HG02571 (cell line): ENCODE measurements at regions not wholly inside any gene's neighbourhood (a gene's known extent, or its start where the extent isn't known, plus 50 kb on each side); places are given as distances from the start of the nearest gene placed in this dataset.

ENCODE experiments used
- ATAC-seq: cut with Tn5 transposase; IDR thresholded peaks from one replicate; pipeline ENCODE4 v1.9.1; 2021; ENCODE audit warnings: mild to moderate bottlenecking, moderate library complexity; ENCODE audit not compliant: unreplicated experiment

DNA sequence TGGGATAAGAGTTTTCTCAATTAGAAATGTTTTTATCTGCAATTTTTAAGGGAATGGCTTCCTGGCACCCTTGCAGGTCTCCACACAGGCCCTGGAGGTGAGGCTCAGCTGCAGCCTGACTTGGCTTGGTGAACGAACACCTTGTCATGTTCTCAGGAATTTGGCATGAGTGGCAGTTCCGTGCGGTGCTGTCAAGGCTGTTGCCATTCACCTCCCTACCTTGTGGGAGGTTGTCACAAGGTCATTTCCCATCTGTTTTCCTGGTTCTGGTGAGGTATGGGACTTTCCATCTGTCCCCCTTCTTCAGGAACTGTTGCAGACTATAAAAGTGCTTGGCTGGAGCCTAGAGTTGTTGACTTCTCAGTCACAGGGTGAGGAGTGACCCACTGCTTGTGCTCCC lies 82.9 kb downstream of the ELOVL4 start:
- ATAC-seq: no peak

DNA sequence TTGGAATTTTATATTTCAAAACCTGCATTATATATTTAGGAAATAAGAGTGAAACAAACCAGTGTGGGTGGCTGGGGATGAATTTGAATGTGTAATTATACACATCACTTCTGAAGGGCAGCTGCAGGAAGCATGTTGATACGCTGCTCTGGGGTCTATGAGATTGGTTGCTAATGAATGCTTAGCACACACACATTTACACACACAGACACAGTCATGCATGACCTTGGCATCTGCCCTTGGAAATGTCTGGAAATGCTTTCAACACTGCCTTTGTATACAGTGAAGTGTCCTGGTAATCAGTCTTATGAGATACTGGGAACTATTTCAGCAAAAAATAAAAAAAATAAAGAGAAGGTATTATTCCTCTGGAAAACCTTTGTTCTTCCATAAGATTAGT lies 83.4 kb downstream of the ELOVL4 start:
- ATAC-seq: no peak

DNA sequence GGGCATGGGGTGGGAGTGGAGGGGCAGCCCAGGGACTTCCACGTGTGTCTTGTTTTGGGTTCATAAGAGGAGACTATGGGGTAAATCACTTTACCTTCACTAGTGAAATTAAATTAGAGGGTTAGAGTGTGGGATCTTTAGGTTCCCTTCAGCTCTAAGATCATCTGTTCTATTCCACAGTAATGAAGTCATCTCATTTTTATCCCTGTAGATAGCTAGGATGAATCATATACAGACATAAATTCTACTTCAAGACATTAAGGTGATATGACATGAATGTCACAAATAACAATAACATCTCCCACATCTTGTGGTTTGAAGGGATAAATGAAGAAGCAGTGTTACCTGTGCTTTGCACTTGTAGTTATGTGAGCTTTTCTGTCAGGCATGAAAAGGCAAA lies 83.8 kb downstream of the ELOVL4 start:
- no peak for ATAC-seq

DNA sequence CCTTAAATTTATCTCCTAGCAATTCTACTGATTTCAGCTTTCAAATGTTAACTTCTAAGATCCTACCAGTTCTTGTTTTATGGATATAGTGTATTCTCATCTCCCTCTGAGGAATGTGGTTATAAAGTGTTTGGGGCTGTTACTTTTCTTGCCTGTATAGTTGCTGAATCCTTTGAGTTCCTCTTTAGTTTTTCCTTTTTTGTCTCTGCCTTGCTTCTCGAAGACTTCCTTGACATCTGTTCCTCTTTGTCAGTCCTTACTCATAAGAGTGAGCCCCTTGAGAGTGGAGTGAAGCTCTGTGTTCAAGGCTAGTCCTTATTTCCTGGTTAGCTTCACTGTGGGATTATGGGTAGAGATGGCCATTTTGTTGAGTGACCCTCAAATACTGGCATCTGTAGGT lies 84.6 kb downstream of the ELOVL4 start:
- ATAC-seq: no peak

DNA sequence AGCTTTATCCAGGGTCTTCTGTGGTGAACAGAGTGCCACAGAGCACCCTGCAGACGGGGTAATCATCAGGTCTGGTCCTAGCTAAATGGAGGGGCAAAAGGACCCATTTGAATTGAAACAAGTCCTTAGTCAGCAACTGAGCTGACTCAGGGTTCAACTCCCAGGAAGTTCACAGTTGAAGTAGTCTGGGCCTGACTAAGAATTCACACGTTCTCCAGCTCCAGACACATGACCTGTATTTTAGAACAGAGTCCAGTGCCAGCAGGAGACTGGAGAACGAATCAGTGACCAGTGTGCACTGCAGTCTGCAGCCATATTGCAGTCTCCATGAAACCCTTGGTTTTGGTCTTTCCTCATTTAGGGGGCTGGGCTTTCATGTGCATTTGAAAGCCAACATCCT lies 85.2 kb downstream of the ELOVL4 start:
- ATAC-seq: no peak

DNA sequence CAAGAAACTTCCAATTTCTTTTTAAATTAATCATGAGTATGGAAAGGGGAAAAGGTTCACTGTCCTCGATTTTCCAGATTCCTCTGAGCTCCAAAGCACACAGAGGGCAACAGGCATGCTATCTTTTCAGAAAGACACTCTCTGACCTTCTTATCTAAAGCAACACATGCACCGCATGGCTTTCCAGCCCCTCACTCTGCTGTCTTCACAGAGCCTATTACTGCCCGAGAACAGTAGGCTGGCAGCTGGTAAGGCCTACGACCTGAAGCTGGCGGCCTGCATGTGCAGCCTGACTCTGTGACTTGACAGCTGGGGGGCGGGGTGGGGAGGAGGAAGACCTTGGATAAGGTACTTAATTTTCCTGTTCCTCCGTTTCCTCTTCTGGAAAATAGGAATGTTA lies 86.3 kb downstream of the ELOVL4 start:
- ATAC-seq: no peak

DNA sequence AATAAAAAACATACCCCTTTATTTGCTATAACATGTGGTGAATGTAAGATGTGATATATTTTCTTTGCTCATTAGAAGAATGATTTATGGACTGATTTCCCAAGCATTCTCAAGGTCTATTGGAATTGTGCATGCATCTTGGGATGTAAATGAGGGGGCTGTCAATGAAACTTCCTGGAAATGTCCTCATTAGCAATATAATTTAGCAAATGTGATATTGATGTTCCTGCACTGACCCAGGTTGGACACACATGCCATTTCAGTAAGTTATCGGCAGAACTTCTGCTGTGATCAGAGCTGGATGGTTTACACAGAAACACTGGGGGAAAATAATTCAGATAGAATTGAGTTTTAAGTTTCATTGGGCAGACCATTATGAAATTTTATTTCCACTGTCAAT lies 99.9 kb downstream of the ELOVL4 start:
- no peak for ATAC-seq

DNA sequence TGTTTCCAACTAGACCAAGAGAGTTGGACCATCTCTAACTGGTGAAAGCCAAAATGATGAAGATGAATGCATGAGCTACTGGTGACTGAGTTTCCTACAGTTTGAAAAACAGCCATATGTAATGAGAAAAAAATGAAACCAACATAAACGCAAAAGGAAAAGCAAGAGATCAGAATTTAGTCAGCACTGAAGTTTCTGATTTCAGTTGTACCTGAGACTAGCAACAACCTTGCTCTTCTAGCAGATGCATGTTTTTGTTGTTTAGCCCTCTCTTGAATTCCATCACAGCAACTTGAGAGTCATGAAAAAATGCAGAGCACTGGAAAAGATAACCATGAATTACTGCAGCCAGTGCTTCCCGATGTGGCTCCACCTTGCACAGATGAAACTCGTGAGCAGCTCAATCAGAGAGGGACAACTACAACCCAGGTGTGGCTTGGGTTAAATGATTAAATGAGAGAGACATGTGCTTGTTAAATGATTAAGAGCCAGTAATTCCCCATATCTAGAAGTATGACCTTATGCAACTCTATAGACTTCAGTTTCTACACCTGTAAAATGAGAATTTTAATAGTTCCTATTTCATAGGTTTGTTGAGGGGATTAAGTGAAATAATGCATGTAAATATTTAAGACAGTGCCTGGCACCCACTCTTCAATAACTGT lies 104.8 kb downstream of the ELOVL4 start:
- ATAC-seq: no peak

DNA sequence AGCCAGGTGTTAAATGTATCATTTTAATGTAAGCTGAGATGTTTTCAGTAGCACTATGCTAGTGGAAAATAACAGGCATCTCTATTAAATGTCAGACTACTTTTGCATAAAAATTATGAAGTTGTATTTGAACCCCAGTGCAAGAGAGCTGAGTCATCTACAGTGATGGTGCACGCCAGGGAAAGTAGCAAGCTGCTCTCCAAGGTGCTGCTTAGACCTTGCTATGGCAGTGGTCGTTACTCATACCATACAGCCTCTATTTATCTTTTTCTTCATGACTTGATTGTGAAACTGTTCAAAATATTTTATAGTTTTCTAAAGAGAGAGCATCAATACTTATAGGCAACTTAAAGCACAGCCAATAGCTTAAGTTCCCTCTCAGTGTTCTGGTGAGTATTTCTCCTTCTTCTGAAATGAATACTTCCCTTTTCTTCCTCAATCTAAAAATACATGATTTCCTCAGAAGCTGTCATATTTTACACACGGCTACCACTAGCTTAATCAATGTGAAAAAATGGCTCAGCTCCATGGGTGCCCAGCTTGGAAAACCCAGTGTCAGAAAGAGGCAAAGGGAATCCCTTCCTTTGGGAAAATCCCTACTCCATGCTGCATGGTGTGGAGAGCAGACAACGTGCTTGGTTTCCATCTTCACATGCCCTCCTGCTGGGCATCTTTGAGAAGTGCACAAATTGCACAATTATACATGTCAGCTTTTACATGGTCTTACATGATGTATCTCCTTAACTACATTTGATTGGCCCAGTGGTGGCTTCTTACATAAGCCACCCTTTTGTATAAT lies 105.6 kb downstream of the ELOVL4 start:
- ATAC-seq: no peak

DNA sequence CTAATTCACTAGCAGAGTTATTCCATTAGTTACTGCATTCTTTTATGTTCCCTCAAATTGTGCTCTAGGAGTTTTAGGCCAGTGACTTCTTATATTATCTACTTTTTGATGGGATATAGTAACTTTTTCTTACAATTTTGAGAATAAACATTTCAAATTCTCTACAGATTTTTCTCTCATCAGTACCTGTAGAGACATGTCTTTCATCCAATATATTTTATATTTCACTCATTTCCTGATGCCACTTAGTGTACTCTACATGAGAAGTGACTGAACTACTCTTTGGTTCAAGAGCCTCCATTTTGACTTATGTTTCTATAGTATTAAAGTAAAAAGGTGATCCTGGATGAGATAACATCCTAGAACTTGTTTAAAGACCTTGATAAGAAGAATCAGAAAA lies 108.5 kb downstream of the ELOVL4 start:
- no peak for ATAC-seq

DNA sequence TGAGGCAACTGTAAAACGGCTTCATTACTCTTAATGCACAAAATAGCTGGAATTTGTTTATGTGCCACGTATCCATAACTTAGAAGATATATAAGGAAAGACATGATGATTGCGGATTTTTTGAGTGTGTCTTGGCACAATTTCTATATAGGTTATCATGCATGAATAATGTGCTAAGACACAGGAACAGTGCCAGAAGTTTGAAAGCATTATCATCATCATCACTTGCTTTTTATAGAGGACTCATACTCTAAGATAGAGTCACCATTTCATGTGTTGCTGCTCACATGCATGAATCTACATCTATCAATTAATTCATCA lies 113.4 kb downstream of the ELOVL4 start:
- no peak for ATAC-seq

DNA sequence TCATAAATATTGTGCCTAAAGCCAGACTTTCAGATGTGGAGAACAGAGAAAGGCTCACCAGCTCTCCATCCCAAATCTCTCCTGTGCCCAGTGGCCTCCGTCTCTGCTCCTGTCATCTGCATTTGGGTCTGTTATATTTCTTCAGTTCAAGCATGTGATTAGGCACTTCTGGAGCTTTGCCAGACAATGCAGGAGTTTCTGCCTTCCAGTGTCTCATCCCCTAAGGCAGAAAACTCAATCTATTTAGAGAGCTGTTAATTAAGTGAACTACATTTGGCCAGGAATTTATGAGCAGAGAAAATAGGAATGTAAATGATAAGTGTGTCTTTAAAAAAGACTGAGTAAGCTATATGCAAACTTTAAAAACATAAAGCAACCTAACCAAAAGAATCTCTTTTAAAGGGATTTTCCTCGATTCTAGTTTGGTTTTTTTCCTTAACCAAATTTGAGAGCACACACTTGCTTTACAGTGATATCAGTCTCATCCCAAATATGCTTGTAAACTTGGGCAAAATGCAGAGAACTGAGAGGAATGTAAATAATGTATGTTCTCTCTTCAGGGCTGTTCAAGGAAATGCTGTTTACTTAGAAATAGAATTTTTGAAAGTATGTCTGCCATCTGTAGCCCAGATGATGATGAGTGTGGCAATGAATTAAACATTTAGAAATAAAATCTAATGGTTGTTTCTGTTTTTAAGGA lies 113.9 kb downstream of the ELOVL4 start:
- no peak for ATAC-seq

DNA sequence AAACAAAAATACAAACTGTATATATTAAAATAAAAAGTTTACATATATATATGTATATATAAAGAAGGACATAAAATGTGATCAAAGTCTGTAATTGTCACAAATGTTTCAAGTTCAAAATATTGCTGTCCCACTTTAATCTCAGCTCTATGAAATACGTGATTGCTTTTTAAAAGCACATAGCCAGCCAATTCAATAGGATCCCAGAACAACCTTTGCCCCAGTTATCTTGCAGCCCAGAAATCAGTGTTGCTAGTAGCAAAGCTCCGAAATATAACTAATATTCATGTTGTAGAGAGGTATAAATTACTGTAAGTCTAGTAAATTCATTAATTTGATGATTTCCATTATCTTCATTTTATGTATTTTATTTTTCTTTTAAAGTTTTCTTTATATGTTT lies 114.6 kb downstream of the ELOVL4 start:
- ATAC-seq: no peak

DNA sequence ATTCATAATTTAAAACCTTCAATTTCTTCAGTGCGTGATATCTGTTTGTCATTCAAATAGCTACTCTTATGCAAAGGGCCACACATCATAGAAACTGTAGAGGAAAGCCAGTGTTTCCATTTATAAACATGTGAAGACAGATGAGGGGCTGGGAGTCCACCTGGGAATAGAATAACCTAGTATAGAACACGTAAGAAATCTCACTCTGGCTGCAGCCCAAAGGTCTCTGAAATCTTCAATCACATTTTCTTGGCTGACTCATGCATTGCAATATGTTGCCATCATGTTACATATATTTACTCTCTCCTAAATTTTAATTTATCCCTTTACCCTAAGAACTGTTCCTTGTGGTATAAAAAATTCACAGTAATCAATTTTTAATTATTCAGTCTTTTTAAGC lies 123.2 kb downstream of the ELOVL4 start:
- no peak for ATAC-seq

DNA sequence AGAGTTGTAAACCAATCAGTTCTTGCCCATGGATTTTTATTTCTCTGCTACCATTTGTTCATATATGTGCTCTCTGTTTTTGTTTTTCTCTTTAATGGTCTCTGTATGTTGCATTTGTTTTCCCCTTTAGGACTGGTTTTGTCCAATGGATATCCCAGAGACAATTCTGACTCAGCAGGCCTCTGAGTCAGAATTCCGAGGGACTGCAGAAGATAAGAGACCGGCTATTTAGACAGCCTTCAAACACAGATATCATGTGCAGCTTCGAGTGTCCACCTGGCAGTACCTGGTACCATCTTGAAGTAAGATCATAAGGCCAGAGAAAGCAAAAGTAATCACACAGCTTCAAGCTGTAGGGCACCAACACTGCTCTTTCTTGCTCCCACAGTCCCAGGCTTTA lies 125.5 kb downstream of the ELOVL4 start:
- ATAC-seq: no peak

DNA sequence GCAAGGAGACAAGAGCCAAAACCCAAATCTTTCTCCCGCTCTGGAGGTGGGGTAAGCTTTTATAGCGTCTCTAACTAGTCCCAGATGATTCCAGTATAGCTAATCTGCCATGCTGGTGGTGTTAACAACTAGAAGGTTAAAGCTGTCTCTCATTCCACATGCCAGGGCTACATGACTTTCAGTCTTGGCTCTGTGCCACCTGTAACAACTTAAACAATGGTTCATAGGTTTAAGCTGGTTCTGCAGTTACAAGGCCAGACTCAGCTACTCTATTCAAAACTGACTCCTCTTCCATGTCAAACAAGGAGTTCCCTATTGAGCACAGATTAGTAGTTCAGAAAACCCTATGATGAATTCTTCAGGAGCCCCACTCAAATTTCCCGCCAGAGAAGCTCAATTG lies 128.9 kb downstream of the ELOVL4 start:
- no peak for ATAC-seq

DNA sequence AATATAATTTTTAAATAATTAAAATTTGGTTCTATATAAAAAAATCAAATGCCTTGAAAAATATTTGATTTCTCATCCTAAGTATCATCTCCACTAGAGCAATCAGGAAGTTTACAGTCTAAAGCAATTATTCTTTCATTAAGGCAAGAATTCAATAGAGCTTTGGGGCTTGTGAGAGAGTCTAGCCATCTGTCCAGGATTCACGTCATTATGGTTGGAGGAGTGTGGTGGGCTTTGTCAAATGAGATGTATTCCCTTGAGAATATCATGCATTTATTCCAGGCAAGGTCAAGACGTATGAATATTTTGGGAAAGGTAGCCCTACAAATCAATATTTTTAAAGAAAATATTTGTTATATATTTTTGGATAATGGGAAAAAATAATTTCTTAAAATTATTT lies 132.4 kb downstream of the ELOVL4 start:
- no peak for ATAC-seq

DNA sequence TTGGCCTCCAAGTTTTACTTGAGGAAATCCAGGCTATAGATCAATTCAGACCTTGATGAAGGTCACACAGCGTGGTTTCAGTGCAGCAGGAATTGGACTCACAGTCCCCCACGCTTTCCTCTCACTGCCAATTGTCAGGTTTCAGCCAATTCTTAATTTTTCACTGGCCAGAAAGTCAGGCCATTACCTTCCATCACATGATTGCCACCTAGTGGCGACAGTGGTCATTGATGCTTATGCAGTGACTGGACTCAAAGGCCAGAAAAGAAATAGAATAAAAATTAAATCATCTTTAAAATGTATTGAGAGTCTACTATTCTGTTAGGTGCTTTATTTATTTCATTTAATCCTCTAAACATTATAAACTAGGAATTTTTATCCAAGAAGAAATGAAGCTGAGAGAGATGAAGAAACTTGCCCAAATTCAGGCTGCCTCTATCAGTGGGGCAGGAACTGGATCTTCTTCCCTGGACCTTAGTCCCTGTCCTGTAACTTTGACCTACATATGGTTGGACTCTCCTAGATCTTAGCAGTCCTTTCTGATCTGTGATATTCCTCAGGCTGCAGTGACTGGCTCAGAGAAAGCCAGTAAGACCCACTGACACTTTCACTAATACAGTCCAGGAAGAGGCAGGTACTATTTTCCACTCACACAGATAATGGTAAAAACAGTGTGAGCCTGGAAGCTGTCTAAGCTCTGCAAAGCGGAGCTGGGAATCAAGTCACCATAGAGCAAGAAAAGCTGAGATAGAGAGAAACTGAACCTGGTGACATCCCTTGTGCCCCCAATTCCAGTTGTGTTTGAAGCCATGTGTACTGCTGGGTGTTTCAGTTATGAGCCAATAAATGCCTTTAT lies 133.3 kb downstream of the ELOVL4 start:
- ATAC-seq: peak; percentile 88

DNA sequence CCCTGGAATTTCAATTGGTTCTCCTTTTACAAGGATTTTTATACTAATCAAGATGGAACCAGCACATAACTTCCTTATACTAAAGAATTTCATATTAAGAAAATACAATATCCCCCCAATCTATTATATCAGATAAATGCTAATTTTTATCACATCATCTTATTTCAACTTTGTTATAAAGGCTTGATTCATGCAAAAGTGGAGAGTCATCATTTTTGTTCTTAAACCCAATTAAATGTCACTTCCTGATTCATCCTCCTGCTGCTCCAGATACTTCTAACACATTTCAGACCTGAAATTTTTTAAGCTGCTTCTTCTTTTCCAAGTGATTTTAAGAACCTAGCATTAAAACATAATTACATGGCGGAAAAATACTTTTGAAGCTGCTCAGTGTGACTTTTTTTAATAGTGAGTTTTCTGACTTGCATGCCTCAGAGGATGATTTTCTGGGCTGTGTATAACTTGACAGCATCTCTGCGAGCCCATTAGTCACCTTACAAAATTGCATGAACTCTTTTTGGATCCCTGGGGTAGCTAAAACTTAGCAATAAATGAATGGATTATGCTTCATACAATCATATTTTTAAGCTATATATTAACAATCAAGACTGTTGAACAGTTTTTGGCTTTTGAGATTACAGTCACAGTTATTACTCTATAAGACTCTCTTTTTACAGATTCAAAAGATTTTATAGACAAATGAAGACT lies 134.1 kb downstream of the ELOVL4 start:
- peak; percentile 25 for ATAC-seq

DNA sequence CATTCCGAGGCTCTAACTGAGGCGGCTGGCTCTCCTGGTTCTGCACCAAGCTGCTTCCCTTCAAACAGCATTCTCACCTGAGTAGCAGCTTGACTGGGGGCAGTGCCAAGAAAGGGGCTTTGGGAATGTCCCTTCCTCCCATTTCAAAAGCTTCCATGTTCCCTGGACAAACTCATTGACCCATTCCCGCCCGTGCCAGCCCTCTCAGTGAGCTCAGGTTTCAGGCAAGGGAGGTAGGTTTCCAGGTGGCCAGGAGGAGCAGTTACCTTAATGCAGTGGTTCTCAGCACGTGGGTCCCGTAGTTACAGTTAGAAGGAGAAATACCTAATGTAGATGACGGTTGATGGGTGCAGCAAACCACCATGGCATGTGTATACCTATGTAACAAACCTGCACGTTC lies 135.2 kb downstream of the ELOVL4 start:
- ATAC-seq: no peak

DNA sequence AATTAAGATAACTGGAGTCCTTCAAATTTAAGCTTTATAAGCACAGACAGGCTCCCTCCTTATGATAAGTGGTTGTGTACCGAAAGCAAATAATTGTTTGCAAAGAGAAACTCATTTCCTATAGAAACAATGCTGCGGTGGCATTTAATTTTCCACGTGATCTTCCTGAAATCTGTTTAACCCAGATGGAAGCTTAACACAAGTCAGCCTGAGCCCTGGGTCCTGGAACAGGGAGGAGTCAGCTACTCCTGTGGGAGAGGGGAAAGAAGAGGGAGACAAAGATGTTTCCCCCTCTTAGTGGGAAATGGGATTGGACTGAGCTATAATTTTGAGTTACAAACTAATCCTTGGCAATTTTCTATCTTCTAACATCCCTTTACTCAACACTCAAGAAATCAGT lies 136.5 kb downstream of the ELOVL4 start:
- no peak for ATAC-seq
